Erythroblast (primary cell): ENCODE measurements at regions not wholly inside any gene's neighbourhood (a gene's known extent, or its start where the extent isn't known, plus 50 kb on each side); places are given as distances from the start of the nearest gene placed in this dataset.

ENCODE experiments used
- DNase-seq, 2 experiments: peaks; one replicate each; lab custom pipeline; 2025; lab: John Stamatoyannopoulos, UW
- GATA1 ChIP-seq: IDR thresholded peaks from 2 replicates; pipeline ENCODE4 v1.6.1; 2011; ENCODE audit warnings: low read depth, mild to moderate bottlenecking, control low read depth, low read length, moderate library complexity
- POLR2A ChIP-seq: IDR thresholded peaks from 2 replicates; pipeline ENCODE4 v1.6.1; 2011; ENCODE audit warnings: mild to moderate bottlenecking, low read length

DNA sequence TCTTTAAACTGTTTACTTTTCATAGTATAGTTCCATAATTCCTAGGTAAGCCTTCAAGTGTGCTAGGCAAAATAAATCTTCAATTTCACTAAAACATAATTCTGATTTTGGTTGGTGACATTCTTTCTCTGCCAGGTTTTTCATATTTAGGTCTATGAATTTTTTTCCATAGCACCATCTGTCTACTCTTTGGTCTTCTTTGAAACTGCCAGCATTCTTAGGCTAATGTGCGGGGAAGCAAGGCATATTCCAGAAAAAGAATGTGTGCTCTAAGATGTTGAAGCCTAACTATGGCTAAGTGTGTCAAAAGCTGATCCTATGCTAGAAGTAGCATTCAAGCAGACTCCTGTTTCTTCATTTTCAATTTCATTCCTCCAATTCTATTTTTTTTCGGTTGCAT, 213.9 kb upstream of the C11orf87 start:
- no peak for DNase-seq
- TF ChIP-seq POLR2A: no peak
- no peak for TF ChIP-seq GATA1

GRCh38 chr11:109209572-109209971, 212.4 kb upstream of the C11orf87 start:
- no peak for TF ChIP-seq GATA1
- DNase-seq: no peak

DNA sequence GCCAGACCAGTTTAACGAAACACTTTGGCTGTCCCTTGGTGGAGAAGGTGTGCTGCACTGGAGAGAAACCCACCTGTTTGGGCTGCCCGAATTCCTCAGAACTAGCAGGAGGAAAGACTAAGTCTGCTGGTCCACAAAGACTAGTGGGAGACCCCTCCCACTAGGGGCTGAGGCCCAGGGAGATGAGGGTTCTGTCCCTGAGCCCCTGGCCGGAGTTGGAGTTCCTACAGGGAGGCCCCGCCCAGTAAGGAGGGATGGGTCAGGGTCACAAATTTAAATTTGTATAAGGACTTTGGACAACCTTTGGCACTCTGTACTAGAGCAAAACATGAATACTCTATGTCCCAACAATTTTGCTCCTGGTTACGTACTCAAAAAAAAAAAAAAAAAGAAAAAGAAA, 200.8 kb upstream of the C11orf87 start:
- TF ChIP-seq POLR2A (no peak), GATA1 (no peak)
- no peak for DNase-seq

DNA sequence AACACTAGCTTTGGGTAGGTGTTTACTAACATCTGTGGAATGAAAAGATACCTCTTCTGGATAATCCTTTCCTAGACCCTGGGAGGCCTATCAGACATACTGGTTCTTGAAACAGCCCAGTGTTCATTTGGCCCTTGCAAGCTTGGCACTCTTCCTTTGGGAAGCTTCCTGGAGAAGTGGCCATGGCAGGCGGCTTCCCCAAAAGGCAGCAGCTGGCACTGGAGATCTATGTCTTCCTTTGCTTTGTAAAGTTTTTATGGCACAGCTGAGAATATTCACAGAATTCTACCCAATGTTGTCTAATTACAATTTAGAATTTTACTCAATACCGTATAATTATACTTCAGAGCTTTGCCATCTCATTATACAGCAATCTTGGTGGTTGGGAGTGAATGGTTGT, 199.2 kb upstream of the C11orf87 start:
- no peak for TF ChIP-seq GATA1
- no peak for TF ChIP-seq POLR2A
- no peak for DNase-seq

DNA sequence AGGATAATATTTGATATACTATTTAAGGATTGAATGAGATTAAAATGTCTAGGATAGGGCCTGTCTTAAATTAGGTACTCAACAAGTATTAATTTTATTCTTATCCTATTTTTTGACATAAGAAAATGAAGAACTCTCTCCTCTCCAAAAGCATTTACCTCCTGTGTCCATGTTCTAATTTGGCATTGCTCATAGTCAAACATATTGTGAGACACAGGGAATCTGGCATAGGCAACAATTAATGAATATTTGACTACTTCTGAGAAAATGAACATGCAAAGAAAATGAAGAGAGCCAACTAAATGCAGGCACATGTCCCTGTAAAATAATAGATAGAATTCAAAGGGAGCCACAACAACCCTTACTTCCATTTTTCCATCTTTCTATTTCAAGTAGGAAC, 198.5 kb upstream of the C11orf87 start:
- TF ChIP-seq POLR2A: no peak
- no peak for TF ChIP-seq GATA1
- no peak for DNase-seq

DNA sequence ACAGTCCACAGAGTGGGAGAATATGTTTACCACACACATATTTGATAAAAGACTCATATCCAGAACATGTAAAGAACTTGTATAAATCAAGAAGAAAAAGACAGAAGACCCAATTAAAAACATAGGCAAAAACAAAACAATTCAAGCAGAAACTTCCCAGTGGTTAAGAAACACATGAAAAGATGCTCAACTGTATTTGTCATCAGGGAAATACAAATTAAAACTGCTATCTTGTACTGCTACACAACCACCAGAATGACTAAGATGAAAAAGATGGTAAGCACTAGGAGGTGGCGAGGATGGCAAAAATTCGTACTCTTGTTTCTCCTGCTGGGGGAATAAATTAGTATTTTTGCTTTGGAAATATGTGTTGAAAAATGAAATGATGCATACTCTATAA, 192.3 kb upstream of the C11orf87 start:
- no peak for DNase-seq
- TF ChIP-seq GATA1 (no peak), POLR2A (no peak)

GRCh38 chr11:109236188-109236587, 185.8 kb upstream of the C11orf87 start:
- TF ChIP-seq POLR2A (no peak), GATA1 (no peak)
- no peak for DNase-seq

GRCh38 chr11:109236696-109237095, 185.3 kb upstream of the C11orf87 start:
- no peak for DNase-seq
- TF ChIP-seq GATA1 (no peak), POLR2A (no peak)

DNA sequence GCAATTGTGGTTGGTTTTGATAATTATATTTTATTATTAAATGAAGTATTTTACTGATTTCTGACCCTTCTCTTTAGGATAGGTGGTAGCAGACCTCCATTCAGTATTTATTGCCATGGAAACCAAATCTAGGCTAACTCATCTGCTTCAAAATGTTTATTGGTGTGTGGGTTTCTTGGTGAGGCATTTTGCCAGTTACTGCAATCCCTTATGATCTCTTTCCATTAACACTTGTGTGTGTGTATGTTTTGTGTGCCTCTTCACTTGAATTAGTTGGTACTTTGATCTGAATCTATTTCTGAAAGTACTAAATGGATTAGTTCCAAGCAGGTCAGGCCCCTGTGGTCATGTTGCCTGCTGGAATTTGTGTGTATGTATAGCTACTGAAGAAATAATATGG, 184.4 kb upstream of the C11orf87 start:
- no peak for DNase-seq
- TF ChIP-seq GATA1 (no peak), POLR2A (no peak)

DNA sequence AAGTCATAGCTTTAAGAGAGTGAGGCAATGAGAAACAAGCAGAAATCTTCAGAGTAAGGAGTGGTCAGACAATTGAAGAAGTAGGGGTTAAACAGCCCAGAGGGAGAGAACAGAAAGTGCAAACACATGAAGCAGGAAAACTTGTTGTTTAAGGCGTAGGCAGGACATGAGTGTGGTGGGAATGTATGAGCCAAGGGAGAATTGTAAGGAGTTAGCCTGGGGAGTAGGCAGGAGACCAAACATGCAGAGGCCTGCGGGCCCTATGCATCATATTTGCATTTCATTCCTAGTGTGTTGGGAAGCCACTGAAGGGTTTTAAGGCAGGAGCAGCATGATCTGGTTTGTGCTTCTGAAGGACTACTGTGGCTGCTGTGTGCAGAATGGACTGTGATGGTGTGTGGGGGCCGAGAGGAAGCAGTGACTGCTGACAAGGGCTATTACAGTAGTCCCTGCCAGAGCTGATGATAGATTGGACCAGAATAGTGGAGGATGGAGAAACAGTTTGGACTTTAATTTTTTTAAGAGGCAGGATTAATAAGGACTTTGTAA, 179.9 kb upstream of the C11orf87 start:
- DNase-seq: no peak
- no peak for TF ChIP-seq POLR2A
- no peak for TF ChIP-seq GATA1

DNA sequence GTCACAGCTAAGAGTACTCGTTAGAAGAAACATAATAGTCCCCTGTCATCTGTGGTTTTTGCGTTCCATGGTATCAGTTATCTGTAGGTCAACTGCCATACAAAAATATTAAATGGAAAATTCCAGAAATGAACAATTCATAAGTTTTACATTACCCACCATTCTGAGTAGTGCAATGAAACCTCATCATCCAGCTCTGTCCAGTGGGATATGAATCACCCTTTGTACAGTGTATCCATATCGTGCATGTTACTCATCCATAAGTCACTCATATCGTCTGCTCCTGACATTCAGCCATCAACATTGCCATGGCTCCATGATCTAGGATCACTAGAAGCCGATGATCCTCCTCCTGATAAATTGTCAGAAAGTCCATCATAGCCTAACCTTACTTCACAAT, 174.9 kb upstream of the C11orf87 start:
- no peak for TF ChIP-seq POLR2A
- no peak for TF ChIP-seq GATA1
- no peak for DNase-seq

DNA sequence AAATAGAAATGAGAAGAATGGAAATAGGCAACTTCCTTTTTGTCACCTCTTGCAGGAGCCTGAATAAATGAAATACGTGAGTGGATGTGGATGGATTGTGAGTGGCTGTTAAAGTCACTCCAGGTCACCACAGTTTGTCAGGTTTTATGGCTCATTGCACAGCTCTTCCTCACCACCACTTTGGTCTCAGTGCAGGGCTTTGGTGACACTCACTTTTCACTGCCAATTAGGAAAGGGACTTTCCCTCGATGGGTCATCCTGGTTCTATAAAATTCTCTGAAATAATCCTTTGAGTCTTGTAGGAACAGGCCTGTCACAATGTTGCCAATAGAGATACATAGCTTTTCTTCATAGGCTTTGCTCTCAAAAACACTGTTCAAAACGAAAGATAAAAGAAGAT, 172.4 kb upstream of the C11orf87 start:
- no peak for TF ChIP-seq GATA1
- TF ChIP-seq POLR2A: no peak
- no peak for DNase-seq

DNA sequence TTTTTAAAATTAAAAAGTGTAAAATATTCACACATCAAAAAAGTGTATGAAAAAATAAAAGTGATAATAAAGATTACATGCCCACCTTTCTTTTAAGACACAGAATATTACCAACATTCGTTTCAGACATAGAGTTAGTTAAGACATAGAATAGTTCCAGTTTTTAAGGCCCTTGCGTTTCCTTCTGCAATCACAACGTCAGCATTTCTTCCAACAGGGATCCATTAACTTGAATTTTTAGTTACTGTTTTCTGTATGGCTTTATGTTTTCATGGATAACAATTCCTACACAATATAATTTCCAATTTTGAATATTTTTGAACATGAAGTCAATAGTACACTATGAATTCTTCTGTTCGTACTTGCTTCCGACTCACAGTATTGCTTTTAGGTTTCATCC, 170.8 kb upstream of the C11orf87 start:
- TF ChIP-seq POLR2A (no peak), GATA1 (no peak)
- DNase-seq: no peak

- TF ChIP-seq GATA1: no peak
- no peak for TF ChIP-seq POLR2A
- no peak for DNase-seq
These were observed 157.9 kb upstream of the C11orf87 start for GRCh38 chr11:109264128-109264527.

DNA sequence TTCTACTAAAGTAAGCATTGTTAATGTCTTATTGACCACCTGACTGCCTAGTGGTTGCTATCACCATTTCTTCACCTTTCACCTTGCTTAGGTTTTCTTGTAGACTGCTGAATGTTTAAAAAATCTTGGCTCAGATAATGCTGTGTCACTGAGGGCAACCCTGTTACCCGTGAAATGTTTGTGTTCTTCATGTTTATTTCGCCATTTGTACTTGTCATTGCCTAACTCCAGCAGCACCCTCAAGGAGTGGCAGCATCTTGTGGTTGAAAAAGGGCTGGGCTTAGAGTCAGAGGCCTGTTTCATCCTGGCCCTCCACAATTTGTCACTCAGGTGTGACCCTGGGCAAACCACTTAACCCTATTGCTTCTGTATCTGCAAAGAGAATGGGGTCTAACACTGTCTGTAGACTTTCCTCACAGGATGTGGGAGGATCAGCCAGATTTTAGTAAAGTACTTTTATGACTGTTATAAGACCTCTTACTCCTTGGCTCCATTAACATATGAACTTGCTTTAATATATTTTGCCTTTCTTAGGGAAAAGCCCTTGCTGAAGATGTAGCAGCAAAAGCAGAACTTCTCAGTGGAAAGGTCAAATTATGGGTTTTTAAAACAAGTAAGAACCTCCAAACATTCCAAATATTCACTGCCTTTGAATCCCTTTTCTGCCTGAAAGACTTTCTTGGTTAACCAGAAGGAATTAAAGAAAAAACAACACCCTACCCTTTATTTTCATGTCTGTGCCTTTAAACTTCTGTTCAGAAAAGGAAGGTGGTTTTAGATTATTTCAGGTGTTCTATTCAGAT, 154.5 kb upstream of the C11orf87 start:
- no peak for DNase-seq
- TF ChIP-seq GATA1 (no peak), POLR2A (no peak)

DNA sequence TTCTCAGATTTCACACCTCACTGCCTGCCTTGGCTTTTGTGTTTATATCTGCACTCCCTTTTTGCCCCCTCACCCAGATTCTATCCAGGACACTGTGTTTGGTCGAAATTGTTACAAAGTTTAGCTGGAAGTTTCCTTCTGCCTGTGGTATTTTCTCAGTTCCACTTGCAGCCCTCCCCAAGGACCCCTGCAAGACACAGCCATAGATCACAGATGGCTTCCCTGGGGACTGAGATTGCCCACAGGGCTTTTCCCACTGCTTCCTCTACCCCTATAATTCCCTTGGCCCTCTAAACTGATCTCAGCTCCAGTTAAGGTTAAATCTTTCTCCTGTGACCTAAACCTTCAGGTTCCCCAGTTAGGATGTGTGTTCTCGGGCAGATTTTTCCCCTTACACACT, 146.1 kb upstream of the C11orf87 start:
- DNase-seq: no peak
- TF ChIP-seq POLR2A (no peak), GATA1 (no peak)
